Stimulated activated CD8-positive, alpha-beta memory T cell treated with anti-CD3 and anti-CD28 coated beads, Interleukin-15, amount 100 ng/mL, for 4 hours (primary cell): ENCODE measurements at regions not wholly inside any gene's neighbourhood (a gene's known extent, or its start where the extent isn't known, plus 50 kb on each side); places are given as distances from the start of the nearest gene placed in this dataset.
"Not testable (repeated sequence)": the region's sequence is repeated elsewhere in the genome, so short reads cannot be mapped to it uniquely, and the experiment has no call there.

Source experiments
- DNase-seq, 2 donors: peaks; one replicate each; pipeline ENCODE4 v3.0.0-alpha.2; 2020; ENCODE audit warnings: low read depth in 2 of 2

DNA sequence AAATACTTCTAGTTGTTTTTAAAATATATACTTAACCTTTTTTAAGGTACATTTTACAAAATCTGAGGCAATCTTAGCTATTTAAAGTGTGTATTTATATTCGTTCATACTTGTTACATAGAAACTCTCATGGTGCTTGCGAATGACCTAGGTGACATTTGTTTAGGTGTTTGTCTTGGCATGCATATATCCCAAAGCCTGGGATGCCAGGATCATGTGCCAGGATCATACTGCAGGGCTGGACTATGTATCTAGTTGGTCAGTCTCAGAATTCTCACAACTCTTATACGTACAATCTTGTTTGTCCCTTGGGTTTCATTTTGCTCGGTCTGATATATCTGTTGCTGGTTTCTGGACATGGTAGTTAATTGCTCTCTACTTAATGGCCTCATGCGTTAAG is 109.9 kb upstream of the WIPF3 start:
- DNase-seq: not testable (repeated sequence)

DNA sequence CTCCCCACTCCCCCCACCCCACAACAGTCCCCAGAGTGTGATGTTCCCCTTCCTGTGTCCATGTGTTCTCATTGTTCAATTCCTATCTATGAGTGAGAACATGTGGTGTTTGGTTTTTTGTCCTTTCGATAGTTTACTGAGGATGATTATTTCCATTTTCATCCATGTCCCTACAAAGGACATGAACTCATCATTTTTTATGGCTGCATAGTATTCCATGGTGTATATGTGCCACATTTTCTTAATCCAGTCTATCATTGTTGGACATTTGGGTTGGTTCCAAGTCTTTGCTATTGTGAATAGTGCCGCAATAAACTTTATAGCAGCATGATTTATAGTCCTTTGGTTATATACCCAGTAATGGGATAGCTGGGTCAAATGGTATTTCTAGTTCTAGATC is 106.6 kb upstream of the WIPF3 start:
- DNase-seq: not testable (repeated sequence)

- not testable (repeated sequence) for DNase-seq
These were observed 104.8 kb upstream of the WIPF3 start for GRCh38 chr7:29701540-29701939.

- not testable (repeated sequence) for DNase-seq
These were observed 102.5 kb upstream of the WIPF3 start for GRCh38 chr7:29703830-29704229.

- DNase-seq: not testable (repeated sequence)
These were observed 97.3 kb upstream of the WIPF3 start for GRCh38 chr7:29709002-29709401.

DNA sequence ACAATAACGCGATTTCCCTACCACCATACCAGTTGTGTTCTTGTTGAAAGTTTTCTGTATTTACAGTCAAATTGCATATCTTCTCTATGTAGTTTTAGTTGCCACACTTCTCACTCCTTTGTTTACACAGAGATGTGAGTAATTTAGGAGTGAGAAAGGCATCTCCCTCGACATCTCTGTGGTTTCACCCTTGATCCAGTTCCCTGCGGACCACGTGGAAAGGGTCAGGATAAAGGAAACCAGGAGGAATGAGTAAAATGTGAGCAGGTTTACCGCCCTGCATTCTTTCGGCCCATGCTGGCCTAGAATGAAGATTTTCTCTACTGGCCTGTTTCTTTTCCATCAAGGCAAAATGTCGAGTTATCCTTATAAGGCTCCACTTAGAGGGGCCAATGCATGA is 83.2 kb upstream of the WIPF3 start:
- not testable (repeated sequence) for DNase-seq

DNA sequence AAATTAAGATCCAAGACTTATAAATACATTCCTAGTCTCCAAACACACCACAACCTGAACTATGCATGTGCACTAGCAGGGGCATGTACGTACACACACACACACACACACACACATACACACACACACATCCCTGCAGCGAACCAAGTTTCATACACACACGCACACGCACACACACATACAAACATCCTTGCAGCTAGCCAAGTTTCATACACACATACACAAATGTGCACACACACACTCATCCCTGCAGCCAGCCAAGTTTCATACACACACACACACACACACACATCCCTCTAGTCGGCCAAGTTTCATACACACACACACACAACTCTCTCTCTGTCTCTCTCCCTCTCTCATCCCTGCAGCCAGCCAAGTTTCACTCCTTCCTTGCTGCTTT is 82.7 kb upstream of the WIPF3 start:
- DNase-seq: no peak

DNA sequence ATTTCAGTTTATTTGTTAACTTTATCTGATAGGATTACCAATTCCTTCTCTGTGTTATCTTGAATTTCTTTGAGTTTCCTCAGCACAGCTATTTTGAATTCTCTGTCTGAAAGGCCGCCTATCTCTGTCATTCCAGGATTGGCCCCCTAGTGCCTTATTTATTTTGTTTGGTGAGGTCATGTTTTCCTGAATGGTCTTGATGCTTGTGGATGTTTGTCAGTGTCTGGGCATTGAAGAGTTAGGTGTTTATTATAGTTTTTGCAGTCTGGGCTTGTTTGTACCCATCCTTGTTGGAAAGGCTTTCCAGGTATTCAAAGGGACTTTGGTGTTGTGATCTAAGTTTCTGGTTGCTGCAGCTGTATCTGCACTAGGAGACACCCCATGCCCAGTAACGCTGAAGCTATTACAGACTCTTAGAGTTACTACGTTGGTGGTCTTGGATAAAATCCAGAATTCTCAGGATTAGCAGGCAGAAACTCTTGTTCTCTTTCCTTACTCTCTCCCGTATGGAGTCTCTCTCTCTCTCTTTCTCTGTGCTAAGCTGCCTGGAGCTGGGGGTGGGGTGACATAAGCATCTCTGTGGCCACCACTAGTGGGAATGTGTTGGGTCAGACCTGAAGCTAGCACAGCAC is 76.7 kb upstream of the WIPF3 start:
- DNase-seq: not testable (repeated sequence)

- DNase-seq: no peak
These were observed 72.0 kb upstream of the WIPF3 start for GRCh38 chr7:29734246-29734731.

DNA sequence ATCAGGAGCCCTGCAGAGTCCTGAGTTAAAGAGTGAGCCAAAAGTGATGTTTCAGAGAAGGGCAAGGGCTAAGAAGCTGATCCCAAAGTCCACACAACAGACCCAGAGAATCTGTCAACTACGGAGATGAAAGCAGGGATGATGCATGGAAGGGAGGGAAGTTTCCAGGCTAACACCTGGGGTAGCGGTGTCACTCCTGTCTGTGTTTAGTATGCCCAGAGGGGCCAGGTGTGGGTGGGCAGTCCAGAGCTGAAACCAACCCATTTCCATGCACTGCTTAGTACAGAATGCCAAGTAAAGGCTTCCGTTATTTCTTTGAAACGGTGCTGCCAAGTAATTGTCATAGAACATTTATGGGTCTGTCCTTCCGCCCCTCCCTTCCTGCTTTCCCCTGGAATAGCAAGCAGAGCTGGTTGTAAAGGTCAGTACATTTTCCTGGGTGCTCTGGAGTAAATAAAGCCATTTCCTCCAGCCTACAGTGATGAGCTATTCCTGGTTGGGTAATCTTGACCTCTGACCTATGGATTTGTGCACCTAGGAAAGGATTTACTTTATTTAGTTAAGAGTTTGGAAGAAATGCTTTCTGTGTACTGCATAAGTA is 58.6 kb upstream of the WIPF3 start:
- not testable (repeated sequence) for DNase-seq

GRCh38 chr7:29748286-29749099 is 57.8 kb upstream of the WIPF3 start:
- DNase-seq: no peak

DNA sequence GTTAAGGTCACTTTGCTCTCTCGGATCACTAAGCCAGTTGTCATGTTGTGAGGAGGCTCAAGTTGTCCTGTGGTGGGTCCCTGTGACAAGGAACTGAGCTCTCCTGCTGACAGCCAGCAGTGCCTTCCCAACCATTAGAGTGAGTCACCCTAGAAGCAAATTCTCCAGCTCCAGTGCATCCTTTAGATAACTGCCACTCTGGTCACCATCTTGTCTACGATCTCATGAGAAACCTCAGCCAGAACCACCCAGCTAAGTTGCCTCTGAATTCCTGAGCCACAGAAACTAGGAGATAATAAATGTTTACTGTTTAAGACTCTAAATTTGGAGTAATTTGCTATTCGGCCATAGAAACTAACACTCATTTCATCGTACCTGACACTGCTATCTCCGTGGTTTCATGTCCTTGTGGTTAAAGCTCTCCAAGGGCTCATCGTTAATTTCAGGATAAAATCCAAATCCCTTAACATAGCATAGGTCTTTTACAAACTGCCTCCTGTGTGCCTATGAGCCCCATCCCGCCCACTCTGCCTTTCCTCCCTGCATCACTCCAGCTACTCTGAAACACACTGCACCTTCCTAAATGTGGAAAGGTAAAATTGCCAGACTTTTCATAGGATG is 56.5 kb upstream of the WIPF3 start:
- DNase-seq: no peak

- DNase-seq: not testable (repeated sequence)
These were observed 55.9 kb upstream of the WIPF3 start for GRCh38 chr7:29750373-29750940.

- not testable (repeated sequence) for DNase-seq
These were observed 55.3 kb upstream of the WIPF3 start for GRCh38 chr7:29751012-29751411.

DNA sequence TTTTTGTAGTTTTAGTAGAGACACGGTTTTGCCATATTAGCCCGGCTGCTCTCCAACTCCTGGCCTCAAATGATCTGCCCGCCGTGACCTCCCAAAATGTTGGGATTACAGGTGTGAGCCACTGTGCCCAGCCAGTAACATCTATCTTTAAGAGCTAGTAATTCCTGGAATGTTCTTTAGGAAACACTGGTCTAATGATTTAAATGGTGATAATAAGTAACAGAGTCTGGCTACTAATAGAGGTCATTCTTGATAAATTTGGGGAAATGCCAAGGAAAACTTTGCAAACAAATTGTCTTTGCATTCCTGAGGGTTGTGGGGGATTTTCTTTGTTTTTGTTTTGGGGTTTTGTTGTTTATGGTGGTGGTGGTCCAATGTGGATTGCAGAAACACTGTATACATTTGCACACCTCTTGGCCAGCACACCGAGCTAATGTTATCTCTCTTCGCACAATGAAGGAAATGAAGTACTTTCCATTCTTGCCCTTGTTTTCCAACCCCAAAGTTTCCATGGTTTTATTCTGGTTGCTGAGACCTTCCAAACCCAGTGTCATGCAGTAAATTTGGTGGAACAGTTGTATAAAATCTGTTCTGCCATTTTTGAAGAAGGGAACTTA is 51.3 kb upstream of the WIPF3 start:
- DNase-seq: no peak
